ENCODE measurements at regions not wholly inside any gene's neighbourhood (a gene's known extent, or its start where the extent isn't known, plus 50 kb on each side); places are given as distances from the start of the nearest gene placed in this dataset.

- peaks cover 4% of the 10 kb centered on the region; the same call in 1 of the 2 replicates for H3K36me3 ChIP-seq (ENCODE audit: control insufficient read depth, low read length)
- H3F3A ChIP-seq (ENCODE audit: control insufficient read depth, insufficient read depth) = peaks cover 4% of the 10 kb centered on the region; the same call in 1 of the 2 replicates
- H3K9me3 ChIP-seq (ENCODE audit: control insufficient read depth, insufficient read depth, low read length) = peaks cover 6% of the 10 kb centered on the region
- no peaks in the 10 kb centered on the region for H4K20me1 ChIP-seq (ENCODE audit: control insufficient read depth, insufficient read depth, low read depth, low read length)
- no peak for TF ChIP-seq EZH2phosphoT487 (IDR thresholded peaks at IDR 0.05; ENCODE audit: borderline replicate concordance, low read length)
- TF ChIP-seq, protein P1, sequence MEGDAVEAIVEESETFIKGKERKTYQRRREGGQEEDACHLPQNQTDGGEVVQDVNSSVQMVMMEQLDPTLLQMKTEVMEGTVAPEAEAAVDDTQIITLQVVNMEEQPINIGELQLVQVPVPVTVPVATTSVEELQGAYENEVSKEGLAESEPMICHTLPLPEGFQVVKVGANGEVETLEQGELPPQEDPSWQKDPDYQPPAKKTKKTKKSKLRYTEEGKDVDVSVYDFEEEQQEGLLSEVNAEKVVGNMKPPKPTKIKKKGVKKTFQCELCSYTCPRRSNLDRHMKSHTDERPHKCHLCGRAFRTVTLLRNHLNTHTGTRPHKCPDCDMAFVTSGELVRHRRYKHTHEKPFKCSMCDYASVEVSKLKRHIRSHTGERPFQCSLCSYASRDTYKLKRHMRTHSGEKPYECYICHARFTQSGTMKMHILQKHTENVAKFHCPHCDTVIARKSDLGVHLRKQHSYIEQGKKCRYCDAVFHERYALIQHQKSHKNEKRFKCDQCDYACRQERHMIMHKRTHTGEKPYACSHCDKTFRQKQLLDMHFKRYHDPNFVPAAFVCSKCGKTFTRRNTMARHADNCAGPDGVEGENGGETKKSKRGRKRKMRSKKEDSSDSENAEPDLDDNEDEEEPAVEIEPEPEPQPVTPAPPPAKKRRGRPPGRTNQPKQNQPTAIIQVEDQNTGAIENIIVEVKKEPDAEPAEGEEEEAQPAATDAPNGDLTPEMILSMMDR (IDR thresholded peaks at IDR 0.05; ENCODE audit: low read depth, low read length, poor library complexity, severe bottlenecking) = no peak
- no peaks in the 10 kb centered on the region for H3K9me2 ChIP-seq (replicated peaks; ENCODE audit: control insufficient read depth, low read length)
- H3K27me3 ChIP-seq (ENCODE audit: control insufficient read depth, low read length) = no peaks in the 10 kb centered on the region
- no peak overlapping the region for H3K4me2 ChIP-seq (ENCODE audit: low read length)
- no peaks in the 10 kb centered on the region for H3K79me2 ChIP-seq (ENCODE audit: control insufficient read depth, low read length)
- H3K4me1 ChIP-seq (ENCODE audit: control insufficient read depth, low read length) = peaks cover 81% of the 10 kb centered on the region
- H3K4me3 ChIP-seq (ENCODE audit: low read length) = no peak overlapping the region
- H3K27ac ChIP-seq (ENCODE audit: low read depth, low read length) = no peak overlapping the region
These were observed 57.0 kb upstream of the CBFA2T3 start for GRCh38 chr16:89033796-89034572.

GRCh38 chr16:89034573-89034961 lies 57.6 kb upstream of the CBFA2T3 start:
- no peaks in the 10 kb centered on the region for H3K9me2 ChIP-seq (replicated peaks; ENCODE audit: control insufficient read depth, low read length)
- H3K79me2 ChIP-seq (ENCODE audit: control insufficient read depth, low read length) = no peaks in the 10 kb centered on the region
- no peaks in the 10 kb centered on the region for H3K27me3 ChIP-seq (ENCODE audit: control insufficient read depth, low read length)
- peaks cover 6% of the 10 kb centered on the region for H3K9me3 ChIP-seq (ENCODE audit: control insufficient read depth, insufficient read depth, low read length)
- H3K27ac ChIP-seq (ENCODE audit: low read depth, low read length) = no peak overlapping the region
- TF ChIP-seq, protein P1 (IDR thresholded peaks at IDR 0.05; ENCODE audit: low read depth, low read length, poor library complexity, severe bottlenecking) = no peak
- TF ChIP-seq EZH2phosphoT487 (IDR thresholded peaks at IDR 0.05; ENCODE audit: borderline replicate concordance, low read length) = no peak
- no peaks in the 10 kb centered on the region for H4K20me1 ChIP-seq (ENCODE audit: control insufficient read depth, insufficient read depth, low read depth, low read length)
- H3K4me2 ChIP-seq (ENCODE audit: low read length) = no peak overlapping the region
- peaks cover 4% of the 10 kb centered on the region; the same call in 1 of the 2 replicates for H3K36me3 ChIP-seq (ENCODE audit: control insufficient read depth, low read length)
- H3F3A ChIP-seq (ENCODE audit: control insufficient read depth, insufficient read depth) = peaks cover 8% of the 10 kb centered on the region
- H3K4me3 ChIP-seq (ENCODE audit: low read length) = no peak overlapping the region
- H3K4me1 ChIP-seq (ENCODE audit: control insufficient read depth, low read length) = peaks cover 87% of the 10 kb centered on the region

DNA sequence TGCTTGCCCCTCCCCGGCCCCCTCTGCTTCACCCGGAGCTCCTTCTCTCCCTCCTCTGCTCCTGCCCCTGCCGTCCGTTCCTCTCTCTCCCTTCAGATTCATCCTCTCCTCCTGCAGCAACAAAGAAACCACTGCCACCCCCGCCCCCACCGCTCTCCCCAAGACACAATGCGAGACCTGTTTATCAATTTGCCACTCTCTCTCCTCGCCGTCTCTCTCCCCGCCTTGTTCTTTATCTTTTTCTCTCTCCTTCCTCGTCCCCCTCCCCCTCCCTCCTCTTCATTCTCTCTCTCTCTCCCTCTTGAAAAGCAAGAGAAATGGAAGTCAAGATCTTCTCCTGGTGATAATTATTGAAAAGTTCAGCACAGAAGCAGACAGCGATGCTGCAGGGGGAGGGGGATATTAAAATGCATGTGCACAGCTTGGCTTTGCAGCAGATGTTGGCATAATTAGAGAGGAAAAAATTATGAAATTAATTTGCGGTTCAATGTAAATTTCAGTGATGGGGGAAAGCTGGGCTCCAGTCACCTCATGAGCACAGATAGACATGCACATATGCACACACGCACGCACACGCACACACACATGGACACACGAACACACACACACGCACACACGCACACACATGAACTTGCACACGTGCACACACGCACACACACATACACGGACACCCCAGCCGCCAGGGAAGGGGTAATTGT lies 58.1 kb upstream of the CBFA2T3 start:
- H3K4me1 ChIP-seq (ENCODE audit: control insufficient read depth, low read length) = peaks cover 93% of the 10 kb centered on the region
- no peaks in the 10 kb centered on the region for H4K20me1 ChIP-seq (ENCODE audit: control insufficient read depth, insufficient read depth, low read depth, low read length)
- H3F3A ChIP-seq (ENCODE audit: control insufficient read depth, insufficient read depth) = peaks cover 11% of the 10 kb centered on the region
- H3K36me3 ChIP-seq (ENCODE audit: control insufficient read depth, low read length) = peaks cover 4% of the 10 kb centered on the region; the same call in 1 of the 2 replicates
- H3K4me3 ChIP-seq (ENCODE audit: low read length) = no peak overlapping the region
- no peaks in the 10 kb centered on the region for H3K9me2 ChIP-seq (replicated peaks; ENCODE audit: control insufficient read depth, low read length)
- H3K27ac ChIP-seq (ENCODE audit: low read depth, low read length) = no peak overlapping the region
- no peak overlapping the region for H3K4me2 ChIP-seq (ENCODE audit: low read length)
- H3K27me3 ChIP-seq (ENCODE audit: control insufficient read depth, low read length) = no peaks in the 10 kb centered on the region
- TF ChIP-seq EZH2phosphoT487 (IDR thresholded peaks at IDR 0.05; ENCODE audit: borderline replicate concordance, low read length) = no peak
- TF ChIP-seq, protein P1 (IDR thresholded peaks at IDR 0.05; ENCODE audit: low read depth, low read length, poor library complexity, severe bottlenecking) = no peak
- no peaks in the 10 kb centered on the region for H3K79me2 ChIP-seq (ENCODE audit: control insufficient read depth, low read length)
- H3K9me3 ChIP-seq (ENCODE audit: control insufficient read depth, insufficient read depth, low read length) = peaks cover 6% of the 10 kb centered on the region

Data from DOHH2 (cell line).